ENCODE measurements at regions not wholly inside any gene's neighbourhood (a gene's known extent, or its start where the extent isn't known, plus 50 kb on each side); places are given as distances from the start of the nearest gene placed in this dataset.

DNA sequence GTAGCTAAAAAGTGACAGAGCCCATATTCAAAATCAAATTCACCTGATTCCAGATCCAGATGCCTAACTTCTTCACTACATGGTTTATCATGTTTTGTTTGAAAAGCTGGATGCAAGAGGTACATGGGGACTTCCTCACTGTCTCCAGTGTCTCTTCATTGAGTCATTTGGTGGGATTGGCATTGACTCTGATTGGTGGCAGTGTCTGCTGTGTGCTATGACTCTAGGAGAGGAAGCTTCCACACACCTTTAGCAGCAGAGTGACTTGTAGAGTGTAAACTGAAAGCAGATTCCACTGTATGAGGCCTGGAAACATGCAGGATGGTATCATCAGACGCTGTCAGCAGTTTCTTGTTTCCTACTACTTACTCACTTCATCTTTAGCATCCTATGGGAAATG is 250.9 kb upstream of the SEMA6A start:
- no peaks in the 10 kb centered on the region for H4K20me1 ChIP-seq (ENCODE audit: insufficient read depth, low read length)
- H3K4me2 ChIP-seq (ENCODE audit: low read depth, low read length), result no peak overlapping the region
- H3K79me2 ChIP-seq (ENCODE audit: low read length), result no peaks in the 10 kb centered on the region
- H3K9ac ChIP-seq (ENCODE audit: low read length), result no peak overlapping the region
- no peak overlapping the region for H2AFZ ChIP-seq (ENCODE audit: low read length)
- H3K9me2 ChIP-seq (replicated peaks; ENCODE audit: insufficient read depth, low read length), result no peaks in the 10 kb centered on the region
- no peaks in the 10 kb centered on the region for H3F3A ChIP-seq (ENCODE audit: insufficient read depth, low read length)
- DNase-seq, result no peak
- no peak overlapping the region for H3K27ac ChIP-seq (ENCODE audit: low read length)
- no peaks in the 10 kb centered on the region for H3K9me3 ChIP-seq (replicated peaks; ENCODE audit: insufficient read depth, low read length)
- H3K36me3 ChIP-seq (replicated peaks; ENCODE audit: insufficient read depth, low read length), result no peaks in the 10 kb centered on the region
- no peaks in the 10 kb centered on the region for H3K27me3 ChIP-seq (replicated peaks; ENCODE audit: insufficient read depth, low read length)
- no peaks in the 10 kb centered on the region for H3K4me1 ChIP-seq (ENCODE audit: low read length)
- no peak overlapping the region for H3K4me3 ChIP-seq (ENCODE audit: low read length)
- TF ChIP-seq, protein P1, sequence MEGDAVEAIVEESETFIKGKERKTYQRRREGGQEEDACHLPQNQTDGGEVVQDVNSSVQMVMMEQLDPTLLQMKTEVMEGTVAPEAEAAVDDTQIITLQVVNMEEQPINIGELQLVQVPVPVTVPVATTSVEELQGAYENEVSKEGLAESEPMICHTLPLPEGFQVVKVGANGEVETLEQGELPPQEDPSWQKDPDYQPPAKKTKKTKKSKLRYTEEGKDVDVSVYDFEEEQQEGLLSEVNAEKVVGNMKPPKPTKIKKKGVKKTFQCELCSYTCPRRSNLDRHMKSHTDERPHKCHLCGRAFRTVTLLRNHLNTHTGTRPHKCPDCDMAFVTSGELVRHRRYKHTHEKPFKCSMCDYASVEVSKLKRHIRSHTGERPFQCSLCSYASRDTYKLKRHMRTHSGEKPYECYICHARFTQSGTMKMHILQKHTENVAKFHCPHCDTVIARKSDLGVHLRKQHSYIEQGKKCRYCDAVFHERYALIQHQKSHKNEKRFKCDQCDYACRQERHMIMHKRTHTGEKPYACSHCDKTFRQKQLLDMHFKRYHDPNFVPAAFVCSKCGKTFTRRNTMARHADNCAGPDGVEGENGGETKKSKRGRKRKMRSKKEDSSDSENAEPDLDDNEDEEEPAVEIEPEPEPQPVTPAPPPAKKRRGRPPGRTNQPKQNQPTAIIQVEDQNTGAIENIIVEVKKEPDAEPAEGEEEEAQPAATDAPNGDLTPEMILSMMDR (IDR thresholded peaks at IDR 0.05; ENCODE audit: low read length), result no peak
- no peak for TF ChIP-seq EZH2 (optimal IDR thresholded peaks at IDR 0.05; ENCODE audit: low read depth, low read length)
- TF ChIP-seq EZH2phosphoT487 (IDR thresholded peaks at IDR 0.05; ENCODE audit: low read length), result no peak

DNA sequence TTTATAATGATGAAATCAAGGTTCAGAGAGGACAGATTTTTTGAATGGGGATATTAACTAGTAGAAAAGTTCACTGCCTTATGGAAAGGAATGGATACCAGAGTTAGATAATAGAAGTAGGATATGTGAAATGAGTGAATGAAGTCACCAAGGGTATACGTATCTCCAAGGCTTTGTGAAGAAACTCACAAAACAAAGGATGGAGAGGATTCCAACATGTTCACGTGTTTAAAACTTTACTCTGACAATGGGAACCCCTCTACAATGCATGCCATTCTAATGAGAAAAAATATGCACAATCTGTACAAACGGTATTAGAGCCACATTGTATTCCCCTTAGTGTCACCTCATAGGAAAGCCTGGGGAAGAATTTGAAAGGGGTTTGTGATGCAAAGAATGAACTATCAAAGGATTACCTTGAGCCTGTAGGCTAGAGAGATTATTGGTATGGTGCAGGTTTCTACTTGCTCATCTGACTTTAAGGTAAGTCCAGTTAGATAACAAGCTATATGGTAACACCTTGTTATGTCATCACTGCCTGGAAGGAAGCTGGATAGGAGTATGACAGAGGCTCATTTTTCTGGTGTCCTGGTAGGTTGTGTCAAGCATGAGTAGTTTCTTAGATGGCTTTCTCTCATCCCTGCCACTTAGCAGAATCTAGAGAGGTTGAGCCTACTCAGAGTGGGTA is 250.3 kb upstream of the SEMA6A start:
- Histone ChIP-seq H3K79me2 (ENCODE audit: low read length) (no peaks in the 10 kb centered on the region), H3K9me3 (replicated peaks; ENCODE audit: insufficient read depth, low read length) (no peaks in the 10 kb centered on the region), H2AFZ (ENCODE audit: low read length) (no peak overlapping the region), H4K20me1 (ENCODE audit: insufficient read depth, low read length) (no peaks in the 10 kb centered on the region), H3K27ac (ENCODE audit: low read length) (no peak overlapping the region), H3K9ac (ENCODE audit: low read length) (no peak overlapping the region), H3K36me3 (replicated peaks; ENCODE audit: insufficient read depth, low read length) (no peaks in the 10 kb centered on the region), H3K27me3 (replicated peaks; ENCODE audit: insufficient read depth, low read length) (no peaks in the 10 kb centered on the region), H3K4me1 (ENCODE audit: low read length) (no peaks in the 10 kb centered on the region), H3F3A (ENCODE audit: insufficient read depth, low read length) (no peaks in the 10 kb centered on the region), H3K9me2 (replicated peaks; ENCODE audit: insufficient read depth, low read length) (no peaks in the 10 kb centered on the region), H3K4me3 (ENCODE audit: low read length) (no peak overlapping the region), H3K4me2 (ENCODE audit: low read depth, low read length) (no peak overlapping the region)
- DNase-seq, result no peak
- TF ChIP-seq EZH2 (optimal IDR thresholded peaks at IDR 0.05; ENCODE audit: low read depth, low read length) (no peak), EZH2phosphoT487 (IDR thresholded peaks at IDR 0.05; ENCODE audit: low read length) (no peak)
- TF ChIP-seq, protein P1 (IDR thresholded peaks at IDR 0.05; ENCODE audit: low read length), result no peak

DNA sequence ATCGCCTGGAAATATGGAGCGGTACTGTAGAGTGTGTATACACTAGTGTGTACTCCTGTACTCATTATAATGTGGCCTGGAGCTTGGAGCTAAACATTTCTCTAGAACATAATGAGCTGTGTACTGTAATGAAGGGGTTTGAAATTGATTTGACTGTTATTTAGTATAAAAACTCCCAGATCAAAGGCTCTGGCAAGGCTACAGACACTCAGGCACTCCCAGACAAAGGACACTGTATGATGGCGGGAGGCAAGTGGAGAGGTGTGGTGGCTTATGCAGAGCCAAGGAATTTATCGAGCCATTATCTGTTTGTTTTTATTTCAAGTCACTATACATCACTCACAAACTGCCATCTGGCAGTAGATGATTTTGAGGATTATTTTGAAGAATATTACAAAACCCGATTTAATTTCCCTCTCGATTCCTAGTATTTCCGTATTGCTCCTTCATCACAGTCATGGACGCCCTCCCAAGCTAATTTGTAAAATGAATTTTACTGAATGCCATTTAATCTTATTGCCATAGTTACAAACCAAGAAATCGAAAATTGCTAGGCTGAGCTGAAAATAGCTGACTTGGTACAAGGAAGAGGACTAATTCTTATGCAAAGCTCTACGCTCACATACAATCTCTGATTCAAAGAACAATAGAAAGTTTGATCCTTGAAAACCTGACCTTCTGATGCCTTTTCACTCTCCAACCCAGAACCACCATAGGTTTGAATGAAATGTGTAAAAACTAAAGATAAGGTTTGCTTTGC is 240.2 kb upstream of the SEMA6A start:
- no peaks in the 10 kb centered on the region for H4K20me1 ChIP-seq (ENCODE audit: insufficient read depth, low read length)
- no peaks in the 10 kb centered on the region for H3K4me1 ChIP-seq (ENCODE audit: low read length)
- no peaks in the 10 kb centered on the region for H3K79me2 ChIP-seq (ENCODE audit: low read length)
- H3K27me3 ChIP-seq (replicated peaks; ENCODE audit: insufficient read depth, low read length), result no peaks in the 10 kb centered on the region
- no peaks in the 10 kb centered on the region for H3F3A ChIP-seq (ENCODE audit: insufficient read depth, low read length)
- H3K36me3 ChIP-seq (replicated peaks; ENCODE audit: insufficient read depth, low read length), result no peaks in the 10 kb centered on the region
- no peak overlapping the region for H3K9ac ChIP-seq (ENCODE audit: low read length)
- no peak overlapping the region for H2AFZ ChIP-seq (ENCODE audit: low read length)
- H3K4me2 ChIP-seq (ENCODE audit: low read depth, low read length), result no peak overlapping the region
- H3K9me3 ChIP-seq (replicated peaks; ENCODE audit: insufficient read depth, low read length), result no peaks in the 10 kb centered on the region
- TF ChIP-seq, protein P1 (IDR thresholded peaks at IDR 0.05; ENCODE audit: low read length), result no peak
- no peak for TF ChIP-seq EZH2phosphoT487 (IDR thresholded peaks at IDR 0.05; ENCODE audit: low read length)
- no peak for TF ChIP-seq EZH2 (optimal IDR thresholded peaks at IDR 0.05; ENCODE audit: low read depth, low read length)
- H3K4me3 ChIP-seq (ENCODE audit: low read length), result no peak overlapping the region
- H3K27ac ChIP-seq (ENCODE audit: low read length), result no peak overlapping the region
- no peak for DNase-seq
- no peaks in the 10 kb centered on the region for H3K9me2 ChIP-seq (replicated peaks; ENCODE audit: insufficient read depth, low read length)
